Ishikawa (cell line): ENCODE measurements at regions not wholly inside any gene's neighbourhood (a gene's known extent, or its start where the extent isn't known, plus 50 kb on each side); places are given as distances from the start of the nearest gene placed in this dataset.

Source experiments
- CEBPB ChIP-seq: IDR thresholded peaks from 2 replicates; pipeline ENCODE4 v1.6.1; 2012
- CREB1 ChIP-seq: IDR thresholded peaks from 2 replicates; pipeline ENCODE4 v1.6.1; 2012; ENCODE audit warnings: low read depth
- EGR1 ChIP-seq: IDR thresholded peaks from 2 replicates; pipeline ENCODE4 v1.6.1; 2012
- EP300 ChIP-seq: IDR thresholded peaks from 2 replicates; pipeline ENCODE4 v1.6.1; 2012; ENCODE audit warnings: borderline replicate concordance
- FOXM1 ChIP-seq: IDR thresholded peaks from 2 replicates; pipeline ENCODE4 v1.6.1; 2012; ENCODE audit warnings: low read depth, borderline replicate concordance
- NFIC ChIP-seq: IDR thresholded peaks from 2 replicates; pipeline ENCODE4 v1.6.1; 2012
- RAD21 ChIP-seq: IDR thresholded peaks from 2 replicates; pipeline ENCODE4 v1.6.1; 2012; ENCODE audit warnings: low read depth
- TAF1 ChIP-seq: IDR thresholded peaks from 2 replicates; pipeline ENCODE4 v1.6.1; 2012; ENCODE audit warnings: low read depth, mild to moderate bottlenecking
- TCF12 ChIP-seq: IDR thresholded peaks from 2 replicates; pipeline ENCODE4 v1.6.1; 2012; ENCODE audit warnings: low read depth
- TEAD4 ChIP-seq: IDR thresholded peaks from 2 replicates; pipeline ENCODE4 v1.6.1; 2012
- YY1 ChIP-seq: IDR thresholded peaks from 2 replicates; pipeline ENCODE4 v1.6.1; 2012; ENCODE audit warnings: low read depth
- ZBTB7A ChIP-seq: IDR thresholded peaks from 2 replicates; pipeline ENCODE4 v1.6.1; 2012; ENCODE audit warnings: low read depth
- TF ChIP-seq, protein P1 (sequence below): IDR thresholded peaks from 2 replicates; pipeline ENCODE4 v1.6.1; 2012
- TF ChIP-seq, protein P2 (sequence below): IDR thresholded peaks from 2 replicates; pipeline ENCODE4 v1.6.1; 2012
- TF ChIP-seq, protein P3 (sequence below): IDR thresholded peaks from 2 replicates; pipeline ENCODE4 v1.6.1; 2012; ENCODE audit warnings: low read depth, mild to moderate bottlenecking

DNA sequence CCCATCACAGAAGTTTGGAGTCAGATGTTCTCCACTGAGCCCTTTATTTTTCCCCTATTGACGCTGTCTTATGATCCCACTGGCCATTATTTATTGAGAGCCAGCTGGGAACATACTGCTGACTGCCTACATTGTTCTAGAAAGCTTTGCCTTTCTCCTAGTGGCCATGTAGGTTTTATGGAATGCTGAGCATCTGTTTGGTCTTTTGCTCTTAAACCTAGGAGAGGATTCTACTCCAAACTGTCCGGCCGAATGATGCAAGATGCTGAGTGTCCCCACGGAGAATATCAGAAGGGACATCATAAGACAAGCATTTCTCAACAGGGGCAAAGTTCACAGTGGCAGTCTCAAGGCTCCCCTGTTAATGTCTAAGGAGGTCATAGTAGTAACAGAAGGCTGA lies 171.4 kb downstream of the ARRDC4 start:
- TF ChIP-seq TEAD4 = no peak
- TF ChIP-seq NFIC = no peak
- no peak for TF ChIP-seq FOXM1

DNA sequence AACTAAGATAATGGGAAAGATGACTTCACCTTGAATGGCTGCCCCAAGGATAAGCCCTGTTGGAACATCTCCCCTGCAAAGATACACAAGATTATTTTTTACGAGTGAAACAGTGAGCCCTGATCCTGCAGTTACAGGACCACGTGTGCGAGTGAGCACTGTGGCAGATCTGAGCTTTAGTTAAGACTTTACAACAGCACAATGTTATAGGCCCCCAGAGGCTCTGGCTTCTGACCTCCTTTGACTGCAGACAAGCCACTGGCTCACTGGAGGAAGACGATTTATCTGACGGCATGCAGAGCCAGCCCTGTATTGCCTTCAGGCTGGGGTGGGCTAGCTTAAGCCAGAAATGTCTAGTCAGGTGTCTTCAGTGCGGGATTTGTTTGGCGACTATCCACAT lies 174.4 kb downstream of the ARRDC4 start:
- no peak for TF ChIP-seq TEAD4
- TF ChIP-seq CEBPB = no peak
- no peak for TF ChIP-seq TCF12
- no peak for TF ChIP-seq YY1
- no peak for TF ChIP-seq CREB1
- TF ChIP-seq FOXM1 = no peak
- no peak for TF ChIP-seq RAD21
- TF ChIP-seq, protein P1, sequence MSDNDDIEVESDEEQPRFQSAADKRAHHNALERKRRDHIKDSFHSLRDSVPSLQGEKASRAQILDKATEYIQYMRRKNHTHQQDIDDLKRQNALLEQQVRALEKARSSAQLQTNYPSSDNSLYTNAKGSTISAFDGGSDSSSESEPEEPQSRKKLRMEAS = no peak
- no peak for TF ChIP-seq ZBTB7A
- no peak for TF ChIP-seq TAF1

DNA sequence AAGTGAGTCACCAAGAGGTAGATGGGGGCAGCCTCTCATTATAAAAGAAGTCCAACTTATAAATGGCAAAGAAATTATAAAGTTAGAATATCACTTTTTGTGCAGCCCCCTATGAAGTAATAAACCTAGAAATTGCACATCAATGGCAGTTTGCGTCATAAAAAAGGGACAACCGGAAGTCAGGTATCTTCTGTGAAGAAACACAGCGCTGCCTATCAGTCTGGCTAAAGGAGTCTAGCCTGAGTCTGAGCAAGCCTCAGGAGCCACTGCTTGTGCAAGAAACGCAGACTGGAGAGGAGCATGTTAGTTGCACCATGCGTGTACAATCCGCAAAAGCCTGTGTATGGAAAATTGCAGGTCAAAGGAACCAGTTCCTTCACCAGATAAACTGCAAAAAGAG lies 178.4 kb downstream of the ARRDC4 start:
- TF ChIP-seq CREB1 (no peak), TCF12 (no peak), YY1 (no peak), FOXM1 (no peak), NFIC (no peak), EP300 (no peak), RAD21 (no peak), TEAD4 (no peak)
- TF ChIP-seq, protein P2, sequence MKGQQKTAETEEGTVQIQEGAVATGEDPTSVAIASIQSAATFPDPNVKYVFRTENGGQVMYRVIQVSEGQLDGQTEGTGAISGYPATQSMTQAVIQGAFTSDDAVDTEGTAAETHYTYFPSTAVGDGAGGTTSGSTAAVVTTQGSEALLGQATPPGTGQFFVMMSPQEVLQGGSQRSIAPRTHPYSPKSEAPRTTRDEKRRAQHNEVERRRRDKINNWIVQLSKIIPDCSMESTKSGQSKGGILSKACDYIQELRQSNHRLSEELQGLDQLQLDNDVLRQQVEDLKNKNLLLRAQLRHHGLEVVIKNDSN = no peak

DNA sequence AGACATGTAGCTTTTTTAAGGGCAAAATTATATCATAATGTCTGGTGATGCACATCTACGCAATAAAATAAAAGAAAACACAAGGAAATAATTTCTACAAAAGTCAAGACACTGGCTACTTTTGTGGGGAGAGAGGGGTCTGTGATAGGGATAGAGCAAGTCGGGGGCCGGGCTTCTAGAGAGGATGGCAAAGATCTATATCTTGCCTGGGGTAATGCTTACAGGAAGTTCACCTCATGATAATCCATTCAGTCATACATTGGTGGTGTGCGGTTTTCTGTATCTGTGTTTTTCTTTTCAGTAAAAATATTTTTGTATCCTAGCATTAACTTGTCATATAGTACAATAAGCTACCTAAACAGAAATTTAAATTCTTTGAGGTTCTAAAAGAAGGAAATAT lies 178.8 kb downstream of the ARRDC4 start:
- TF ChIP-seq CEBPB (no peak), TAF1 (no peak), TEAD4 (no peak)
- TF ChIP-seq, protein P1 = no peak

DNA sequence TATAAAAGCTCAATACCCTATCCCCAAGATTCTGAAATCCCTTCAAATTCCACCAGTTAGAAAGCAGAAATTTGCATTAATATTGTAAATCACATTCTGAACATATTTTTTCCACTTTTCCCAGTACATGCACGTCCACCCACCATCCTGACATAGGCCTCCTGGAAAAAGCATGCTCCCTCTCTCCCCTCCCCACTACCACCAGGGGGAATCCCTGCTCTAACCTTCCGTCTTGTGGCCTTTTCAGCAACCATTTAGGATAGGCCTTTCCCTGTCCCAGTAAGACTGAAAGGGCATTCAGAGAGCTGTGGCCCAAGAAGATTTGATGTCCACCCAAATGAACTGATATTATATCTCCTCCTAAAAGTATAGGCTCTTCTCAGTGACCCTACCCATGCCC lies 182.1 kb downstream of the ARRDC4 start:
- TF ChIP-seq TCF12 (no peak), NFIC (no peak), ZBTB7A (no peak), CEBPB (no peak), EGR1 (no peak), FOXM1 (no peak), YY1 (no peak), TEAD4 (no peak), TAF1 (no peak), EP300 (no peak)
- TF ChIP-seq, protein P2 = no peak
- TF ChIP-seq, protein P1 = no peak
- TF ChIP-seq, protein P3, sequence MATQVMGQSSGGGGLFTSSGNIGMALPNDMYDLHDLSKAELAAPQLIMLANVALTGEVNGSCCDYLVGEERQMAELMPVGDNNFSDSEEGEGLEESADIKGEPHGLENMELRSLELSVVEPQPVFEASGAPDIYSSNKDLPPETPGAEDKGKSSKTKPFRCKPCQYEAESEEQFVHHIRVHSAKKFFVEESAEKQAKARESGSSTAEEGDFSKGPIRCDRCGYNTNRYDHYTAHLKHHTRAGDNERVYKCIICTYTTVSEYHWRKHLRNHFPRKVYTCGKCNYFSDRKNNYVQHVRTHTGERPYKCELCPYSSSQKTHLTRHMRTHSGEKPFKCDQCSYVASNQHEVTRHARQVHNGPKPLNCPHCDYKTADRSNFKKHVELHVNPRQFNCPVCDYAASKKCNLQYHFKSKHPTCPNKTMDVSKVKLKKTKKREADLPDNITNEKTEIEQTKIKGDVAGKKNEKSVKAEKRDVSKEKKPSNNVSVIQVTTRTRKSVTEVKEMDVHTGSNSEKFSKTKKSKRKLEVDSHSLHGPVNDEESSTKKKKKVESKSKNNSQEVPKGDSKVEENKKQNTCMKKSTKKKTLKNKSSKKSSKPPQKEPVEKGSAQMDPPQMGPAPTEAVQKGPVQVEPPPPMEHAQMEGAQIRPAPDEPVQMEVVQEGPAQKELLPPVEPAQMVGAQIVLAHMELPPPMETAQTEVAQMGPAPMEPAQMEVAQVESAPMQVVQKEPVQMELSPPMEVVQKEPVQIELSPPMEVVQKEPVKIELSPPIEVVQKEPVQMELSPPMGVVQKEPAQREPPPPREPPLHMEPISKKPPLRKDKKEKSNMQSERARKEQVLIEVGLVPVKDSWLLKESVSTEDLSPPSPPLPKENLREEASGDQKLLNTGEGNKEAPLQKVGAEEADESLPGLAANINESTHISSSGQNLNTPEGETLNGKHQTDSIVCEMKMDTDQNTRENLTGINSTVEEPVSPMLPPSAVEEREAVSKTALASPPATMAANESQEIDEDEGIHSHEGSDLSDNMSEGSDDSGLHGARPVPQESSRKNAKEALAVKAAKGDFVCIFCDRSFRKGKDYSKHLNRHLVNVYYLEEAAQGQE = no peak

DNA sequence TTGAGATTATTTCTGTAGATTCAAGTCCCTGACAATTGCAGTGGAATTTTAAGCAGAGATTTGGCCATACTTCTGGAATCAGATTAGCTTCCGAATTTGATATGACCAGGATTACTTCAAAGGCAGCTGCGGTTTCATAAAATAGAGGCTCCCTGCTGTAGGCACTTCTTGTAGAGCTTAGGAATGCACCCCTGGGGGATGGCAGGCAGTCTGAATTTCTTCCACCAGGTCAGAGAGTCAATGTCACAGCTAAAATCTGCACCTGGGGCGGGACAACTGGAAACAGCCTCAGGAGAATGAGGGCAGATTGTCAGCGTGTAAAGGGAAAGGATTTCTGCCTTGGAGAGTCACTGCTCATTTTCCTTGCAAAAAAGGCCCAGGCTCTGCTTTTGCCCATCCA lies 182.6 kb downstream of the ARRDC4 start:
- TF ChIP-seq EP300 (no peak), FOXM1 (no peak), TAF1 (no peak)
- TF ChIP-seq, protein P2 = no peak
- TF ChIP-seq, protein P1 = no peak

DNA sequence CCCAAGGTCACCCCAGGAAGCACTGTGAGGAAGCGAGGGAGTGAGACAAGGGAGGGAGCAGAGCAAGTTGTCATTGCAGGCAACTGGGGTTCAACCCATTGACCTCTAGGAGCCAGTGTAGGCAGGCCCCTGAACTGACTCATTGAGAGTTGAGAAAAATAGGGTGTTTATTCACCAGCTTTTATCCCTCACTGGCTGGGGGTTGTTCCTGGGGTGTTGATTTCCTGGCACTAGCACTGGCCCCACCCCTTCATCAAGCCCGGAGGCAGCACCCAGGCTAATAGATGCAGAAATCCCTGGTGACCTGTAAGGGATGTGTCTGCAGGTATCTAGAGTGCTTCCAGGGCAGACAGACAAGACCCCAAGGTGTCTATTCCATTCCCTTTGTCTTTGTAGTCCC lies 183.9 kb downstream of the ARRDC4 start:
- TF ChIP-seq EGR1 = no peak
- no peak for TF ChIP-seq ZBTB7A
- TF ChIP-seq, protein P1 = no peak
- no peak for TF ChIP-seq FOXM1
